Psoas muscle (tissue), 7 donors: ENCODE measurements at regions not wholly inside any gene's neighbourhood (a gene's known extent, or its start where the extent isn't known, plus 50 kb on each side); places are given as distances from the start of the nearest gene placed in this dataset.

Source experiments
- ATAC-seq, 4 donors: fragments of 200-7000 bp; cut with Tn5 transposase; one replicate each; pipeline ENCODE4 v1.9.1; 2020; ENCODE audit warnings: moderate library complexity in 3 of 4, mild to moderate bottlenecking in 2 of 4
- DNase-seq, 2 donors: peaks; one replicate each; pipeline ENCODE4 v3.0.0-alpha.2; 2020
- H3K27ac ChIP-seq: fragments of 200-600 bp; one replicate; pipeline ENCODE4 v1.8.0; 2022
- H3K27me3 ChIP-seq, 3 donors: fragments of 200-600 bp in 1 of 3; one replicate each; pipeline versions ENCODE4 v1.6.1 to v1.8.0; 2013 to 2022; ENCODE audit warnings: low read length in 2 of 3, mild to moderate bottlenecking in 2 of 3, moderate library complexity in 1 of 3; ENCODE audit not compliant: insufficient read depth in 3 of 3
- H3K36me3 ChIP-seq, 2 donors: fragments of 200-600 bp in 1 of 2; one replicate each; pipeline versions ENCODE4 v1.6.1 to v1.8.0; 2013 to 2022; ENCODE audit warnings: low read depth in 1 of 2, mild to moderate bottlenecking in 1 of 2, moderate library complexity in 1 of 2; ENCODE audit not compliant: insufficient read depth in 1 of 2
- H3K4me1 ChIP-seq: fragments of 200-600 bp; one replicate; pipeline ENCODE4 v1.8.0; 2022
- H3K4me3 ChIP-seq: fragments of 200-600 bp; one replicate; pipeline ENCODE4 v1.8.0; 2022; ENCODE audit warnings: mild to moderate bottlenecking
- H3K9me3 ChIP-seq: fragments of 200-600 bp; one replicate; pipeline ENCODE4 v1.8.0; 2022
- CTCF ChIP-seq: fragments of 200-600 bp; IDR thresholded peaks from one replicate; pipeline ENCODE4 v1.8.0; 2022; ENCODE audit warnings: antibody characterized with exemption
- WGBS, 3 donors: extraction: QIAGEN DNeasy Blood & Tissue Kit; methylation state at CpG; one replicate each; pipeline versions ENCODE4 v1.1.6 to v1.1.7; 2013; 5-methylcytosine and 5-hydroxymethylcytosine counted together
- intact Hi-C, 2 donors: fragments of 100-400 bp; cut with DNase I; formaldehyde crosslinking; loops; one replicate each; pipeline versions ENCODE4 v1.11.0 to v1.14.2; 2022
- donor health status: healthy with polysubstance abuse.
- donor health status: DM: no; HTN: no; CAD: no; lungs with moderate emphysema.
- donor health status: Bipolar disorder and iron deficiency.
- donor health status: healthy.
- donor health status: DM: yes; HTN: yes; CAD: no.
- donor health status: DM: no; HTN: no; CAD: no.
- donor health status: DM: yes; HTN: yes; CAD: no.

DNA sequence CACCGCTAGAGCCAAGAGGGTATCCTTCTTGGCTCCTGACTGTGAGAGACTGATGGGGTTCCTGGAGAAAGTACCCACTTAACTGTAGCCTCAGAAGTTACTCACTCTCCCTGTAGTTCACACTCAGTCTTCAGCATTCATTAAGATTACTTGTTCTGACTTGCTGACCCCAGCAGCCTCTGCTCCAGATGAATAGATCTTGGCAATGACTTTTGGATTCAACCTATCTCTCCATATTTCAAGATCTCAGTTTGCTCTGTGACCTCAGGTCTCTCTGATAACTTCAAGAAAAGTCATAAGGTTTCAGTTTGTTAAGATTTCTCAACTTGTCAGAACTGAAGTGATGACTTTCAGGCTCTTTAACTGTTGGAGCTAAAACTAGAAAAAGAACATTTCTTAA lies 825.6 kb downstream of the PCDH7 start:
- DNase-seq (no peak), ATAC-seq (no peak)
- no peaks in the 10 kb centered on the region for H3K27me3 ChIP-seq
- WGBS, 3 donors: 74 to 89% (median 81%) methylated on average over 1 of the region's 1 CpG
- intact Hi-C loops: no loop called here
- no peak for TF ChIP-seq CTCF
- H3K4me1 ChIP-seq: no peaks in the 10 kb centered on the region
- H3K27ac ChIP-seq: no peak overlapping the region
- H3K4me3 ChIP-seq: no peak overlapping the region
- H3K9me3 ChIP-seq: peaks cover 2% of the 10 kb centered on the region
- no peaks in the 10 kb centered on the region for H3K36me3 ChIP-seq

- Histone ChIP-seq H3K4me3 (no peak overlapping the region), H3K27ac (no peak overlapping the region), H3K36me3 (no peaks in the 10 kb centered on the region), H3K4me1 (no peaks in the 10 kb centered on the region), H3K9me3 (peaks cover 2% of the 10 kb centered on the region), H3K27me3 (no peaks in the 10 kb centered on the region)
- intact Hi-C loops: no loop called here
- 13 to 22% (median 19%) methylated on average over 2 of the region's 2 CpGs for WGBS, 3 donors
- no peak for TF ChIP-seq CTCF
- DNase-seq: no peak
- ATAC-seq: no peak
Measured at GRCh38 chr4:31548021-31548420, 827.9 kb downstream of the PCDH7 start.

- no peak overlapping the region for H3K27ac ChIP-seq
- no peaks in the 10 kb centered on the region for H3K36me3 ChIP-seq
- intact Hi-C loops: no loop called here
- peaks cover 2% of the 10 kb centered on the region for H3K9me3 ChIP-seq
- DNase-seq (no peak), ATAC-seq (no peak)
- H3K4me3 ChIP-seq: no peak overlapping the region
- no peaks in the 10 kb centered on the region for H3K27me3 ChIP-seq
- no peaks in the 10 kb centered on the region for H3K4me1 ChIP-seq
- no peak for TF ChIP-seq CTCF
- WGBS, 3 donors: 11 to 16% (median 13%) methylated on average over 2 of the region's 2 CpGs
Measured at GRCh38 chr4:31548823-31549222, 828.7 kb downstream of the PCDH7 start.

DNA sequence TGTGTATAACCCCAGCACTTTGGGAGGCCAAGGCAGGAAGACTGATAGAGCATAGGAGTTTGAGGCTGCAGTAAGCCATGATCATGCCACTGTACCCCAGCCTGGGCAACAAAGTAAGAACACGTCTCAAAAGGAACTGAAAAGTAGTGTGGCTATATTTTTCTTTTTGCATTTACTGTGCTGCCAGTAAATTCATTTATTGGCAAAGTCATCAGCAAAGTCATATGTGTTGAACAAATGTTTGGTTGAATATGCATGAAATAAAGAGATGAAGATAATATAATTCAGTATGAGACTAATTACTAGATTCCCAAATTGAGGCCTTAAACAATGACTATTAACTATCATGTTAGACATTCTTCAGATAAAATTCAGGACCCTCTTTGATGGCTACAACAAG lies 829.1 kb downstream of the PCDH7 start:
- H3K9me3 ChIP-seq: peaks cover 2% of the 10 kb centered on the region
- H3K36me3 ChIP-seq: no peaks in the 10 kb centered on the region
- no peak for TF ChIP-seq CTCF
- no peak overlapping the region for H3K4me3 ChIP-seq
- no peak for DNase-seq
- no peak for ATAC-seq
- no peaks in the 10 kb centered on the region for H3K4me1 ChIP-seq
- WGBS, 3 donors: 86 to 97% (median 93%) methylated on average over 1 of the region's 1 CpG
- H3K27ac ChIP-seq: no peak overlapping the region
- no peaks in the 10 kb centered on the region for H3K27me3 ChIP-seq
- intact Hi-C loops: no loop called here

DNA sequence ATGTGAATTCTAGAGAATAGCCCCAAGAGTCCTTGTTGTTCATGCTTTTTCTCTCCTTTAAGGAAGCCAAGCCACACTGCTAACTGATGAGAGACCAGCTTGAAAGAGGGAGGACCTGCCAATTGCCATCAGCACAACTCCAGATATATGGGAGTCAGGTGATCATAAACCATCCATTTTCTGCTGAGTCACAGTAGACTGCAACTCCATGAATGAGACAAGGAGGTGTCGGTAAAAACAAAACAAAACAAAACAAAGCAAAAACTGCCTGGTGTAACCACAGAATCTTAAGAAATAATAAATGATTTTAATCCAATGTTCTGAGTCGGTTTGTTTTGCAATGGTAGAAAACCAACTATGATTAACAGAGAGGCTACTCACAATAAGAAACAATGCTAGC lies 837.3 kb downstream of the PCDH7 start:
- DNase-seq: no peak
- no peak for ATAC-seq
- Histone ChIP-seq H3K4me3 (no peak overlapping the region), H3K4me1 (no peaks in the 10 kb centered on the region), H3K9me3 (no peaks in the 10 kb centered on the region), H3K36me3 (no peaks in the 10 kb centered on the region), H3K27me3 (no peaks in the 10 kb centered on the region), H3K27ac (no peak overlapping the region)
- WGBS, 3 donors: 85 to 96% (median 89%) methylated on average over 2 of the region's 2 CpGs
- intact Hi-C loops: no loop called here
- TF ChIP-seq CTCF: no peak
